ENCODE measurements at regions not wholly inside any gene's neighbourhood (a gene's known extent, or its start where the extent isn't known, plus 50 kb on each side); places are given as distances from the start of the nearest gene placed in this dataset.
"Not testable (repeated sequence)": the region's sequence is repeated elsewhere in the genome, so short reads cannot be mapped to it uniquely, and the experiment has no call there.

GRCh38 chr2:57313678-57314077 lies 732.9 kb upstream of the VRK2 start:
- no peak for DNase-seq (ENCODE audit: low read depth in 2 of 2)

GRCh38 chr2:57314682-57315081 lies 731.9 kb upstream of the VRK2 start:
- DNase-seq (ENCODE audit: low read depth in 2 of 2), result no peak

GRCh38 chr2:57330447-57330846 lies 716.2 kb upstream of the VRK2 start:
- no peak for DNase-seq (ENCODE audit: low read depth in 2 of 2)

- DNase-seq (ENCODE audit: low read depth in 2 of 2), result no peak
Measured at GRCh38 chr2:57333221-57333620, 713.4 kb upstream of the VRK2 start.

- no peak for DNase-seq (ENCODE audit: low read depth in 2 of 2)
Measured at GRCh38 chr2:57343391-57344006, 703.1 kb upstream of the VRK2 start.

GRCh38 chr2:57368190-57368589 lies 678.4 kb upstream of the VRK2 start:
- DNase-seq (ENCODE audit: low read depth in 2 of 2), result no peak

GRCh38 chr2:57370882-57371585 lies 675.6 kb upstream of the VRK2 start:
- no peak for DNase-seq (ENCODE audit: low read depth in 2 of 2)

GRCh38 chr2:57372237-57372984 lies 674.2 kb upstream of the VRK2 start:
- no peak for DNase-seq (ENCODE audit: low read depth in 2 of 2)

GRCh38 chr2:57373530-57373929 lies 673.1 kb upstream of the VRK2 start:
- DNase-seq (ENCODE audit: low read depth in 2 of 2), result no peak

- no peak for DNase-seq (ENCODE audit: low read depth in 2 of 2)
Measured at GRCh38 chr2:57376985-57377384, 669.6 kb upstream of the VRK2 start.

GRCh38 chr2:57386305-57386704 lies 660.3 kb upstream of the VRK2 start:
- DNase-seq (ENCODE audit: low read depth in 2 of 2), result no peak

GRCh38 chr2:57396355-57397098 lies 650.1 kb upstream of the VRK2 start:
- DNase-seq (ENCODE audit: low read depth in 2 of 2), result no peak

- no peak for DNase-seq (ENCODE audit: low read depth in 2 of 2)
Measured at GRCh38 chr2:57397550-57398360, 648.9 kb upstream of the VRK2 start.

- DNase-seq (ENCODE audit: low read depth in 2 of 2), result no peak
Measured at GRCh38 chr2:57399057-57399456, 647.5 kb upstream of the VRK2 start.

- no peak for DNase-seq (ENCODE audit: low read depth in 2 of 2)
Measured at GRCh38 chr2:57402096-57402495, 644.5 kb upstream of the VRK2 start.

GRCh38 chr2:57402755-57403154 lies 643.9 kb upstream of the VRK2 start:
- no peak for DNase-seq (ENCODE audit: low read depth in 2 of 2)

GRCh38 chr2:57407772-57408201 lies 638.8 kb upstream of the VRK2 start:
- no peak for DNase-seq (ENCODE audit: low read depth in 2 of 2)

GRCh38 chr2:57408587-57408986 lies 638.0 kb upstream of the VRK2 start:
- DNase-seq (ENCODE audit: low read depth in 2 of 2), result no peak

- no peak for DNase-seq (ENCODE audit: low read depth in 2 of 2)
Measured at GRCh38 chr2:57417007-57417406, 629.6 kb upstream of the VRK2 start.

GRCh38 chr2:57418859-57419346 lies 627.7 kb upstream of the VRK2 start:
- DNase-seq (ENCODE audit: low read depth in 2 of 2), result not testable (repeated sequence)

GRCh38 chr2:57429831-57430230 lies 616.8 kb upstream of the VRK2 start:
- DNase-seq (ENCODE audit: low read depth in 2 of 2), result no peak
